AG04450 (cell line): ENCODE measurements at regions not wholly inside any gene's neighbourhood (a gene's known extent, or its start where the extent isn't known, plus 50 kb on each side); places are given as distances from the start of the nearest gene placed in this dataset.
"Not testable (repeated sequence)": the region's sequence is repeated elsewhere in the genome, so short reads cannot be mapped to it uniquely, and the experiment has no call there.

Experiments
- CTCF ChIA-PET: fragments of 300-600, 350-600 bp; formaldehyde crosslinking; extraction: SDS; loops from one replicate; lab custom pipeline; 2022; ENCODE audit warnings: antibody characterized with exemption, inconsistent platforms; lab: Charles Lee
- POLR2A ChIA-PET: fragments of 350-600 bp; formaldehyde crosslinking; extraction: SDS; loops from one replicate; lab custom pipeline; 2021; ENCODE audit warnings: antibody characterized with exemption, inconsistent platforms; lab: Yijun Ruan, JAX
- DNase-seq: peaks from one replicate; pipeline ENCODE4 v3.0.0-alpha.2; 2011; ENCODE audit warnings: low read depth, low spot score
- H3K27ac ChIP-seq: one replicate; pipeline ENCODE4 v1.5.1; 2012; ENCODE audit warnings: low read depth, low read length, control low read depth
- H3K27me3 ChIP-seq: one replicate; pipeline ENCODE4 v1.6.0; 2012; ENCODE audit warnings: low read length; ENCODE audit not compliant: control insufficient read depth, insufficient read depth
- H3K4me3 ChIP-seq: 2 replicates; pipeline ENCODE4 v1.5.1; 2011; ENCODE audit warnings: mild to moderate bottlenecking, low read depth, low read length, control low read depth
- H3K9me3 ChIP-seq: 2 replicates; pipeline ENCODE4 v1.5.1; 2012; ENCODE audit warnings: low read length; ENCODE audit not compliant: control insufficient read depth, insufficient read depth
- TF ChIP-seq, protein P1 (sequence below): IDR thresholded peaks from 2 replicates; pipeline ENCODE4 v1.5.1; 2011; ENCODE audit warnings: low read depth, low read length, control low read depth, inconsistent platforms

DNA sequence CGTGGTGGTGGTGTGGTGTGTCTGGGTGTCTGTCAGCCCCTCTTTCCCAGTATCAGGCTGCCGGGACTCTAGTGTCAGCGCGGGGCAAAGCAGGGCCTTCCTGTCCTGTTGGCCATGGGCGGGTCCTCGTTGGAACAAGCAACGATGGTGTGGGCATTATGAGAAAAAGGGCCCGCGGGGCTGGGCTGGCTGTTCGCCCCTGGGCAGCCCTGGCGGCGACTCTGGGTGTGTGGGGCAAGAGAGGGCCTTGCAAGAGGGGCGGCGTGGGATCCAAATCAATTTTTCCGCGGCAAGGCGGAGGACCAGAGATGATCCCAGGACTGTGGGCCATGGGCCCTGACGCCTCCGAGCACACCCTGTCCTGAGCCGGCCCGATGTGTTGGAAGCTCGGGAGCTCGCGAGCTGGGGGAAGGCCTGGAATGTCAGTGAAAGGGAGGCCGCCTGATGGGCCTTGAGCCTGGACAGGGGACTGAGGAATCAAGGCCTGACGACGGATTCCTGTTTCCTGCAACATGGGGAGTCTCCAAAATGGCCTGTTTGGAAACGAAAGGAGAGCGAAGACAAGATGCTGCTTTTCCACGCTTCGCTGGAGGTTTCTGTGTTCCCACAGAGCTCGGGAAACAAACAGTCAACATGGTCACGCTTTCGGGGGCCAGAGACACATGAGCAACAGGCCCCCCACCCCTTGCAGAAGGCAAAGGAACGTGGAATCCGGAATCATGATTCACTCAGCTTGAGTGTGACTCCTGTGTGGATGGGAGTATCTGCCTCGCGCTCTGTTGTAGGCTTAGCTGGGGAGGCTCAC is 364.7 kb upstream of the DEFB115 start:
- CTCF ChIA-PET: no interaction called here
- H3K9me3 ChIP-seq: peaks cover 20% of the 10 kb centered on the region; the same call in 1 of the 2 replicates
- POLR2A ChIA-PET: no interaction called here
- peaks cover 2% of the 10 kb centered on the region for H3K27me3 ChIP-seq
- TF ChIP-seq, protein P1, sequence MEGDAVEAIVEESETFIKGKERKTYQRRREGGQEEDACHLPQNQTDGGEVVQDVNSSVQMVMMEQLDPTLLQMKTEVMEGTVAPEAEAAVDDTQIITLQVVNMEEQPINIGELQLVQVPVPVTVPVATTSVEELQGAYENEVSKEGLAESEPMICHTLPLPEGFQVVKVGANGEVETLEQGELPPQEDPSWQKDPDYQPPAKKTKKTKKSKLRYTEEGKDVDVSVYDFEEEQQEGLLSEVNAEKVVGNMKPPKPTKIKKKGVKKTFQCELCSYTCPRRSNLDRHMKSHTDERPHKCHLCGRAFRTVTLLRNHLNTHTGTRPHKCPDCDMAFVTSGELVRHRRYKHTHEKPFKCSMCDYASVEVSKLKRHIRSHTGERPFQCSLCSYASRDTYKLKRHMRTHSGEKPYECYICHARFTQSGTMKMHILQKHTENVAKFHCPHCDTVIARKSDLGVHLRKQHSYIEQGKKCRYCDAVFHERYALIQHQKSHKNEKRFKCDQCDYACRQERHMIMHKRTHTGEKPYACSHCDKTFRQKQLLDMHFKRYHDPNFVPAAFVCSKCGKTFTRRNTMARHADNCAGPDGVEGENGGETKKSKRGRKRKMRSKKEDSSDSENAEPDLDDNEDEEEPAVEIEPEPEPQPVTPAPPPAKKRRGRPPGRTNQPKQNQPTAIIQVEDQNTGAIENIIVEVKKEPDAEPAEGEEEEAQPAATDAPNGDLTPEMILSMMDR: no peak
- H3K4me3 ChIP-seq: no peak overlapping the region
- no peak for DNase-seq
- no peak overlapping the region for H3K27ac ChIP-seq

DNA sequence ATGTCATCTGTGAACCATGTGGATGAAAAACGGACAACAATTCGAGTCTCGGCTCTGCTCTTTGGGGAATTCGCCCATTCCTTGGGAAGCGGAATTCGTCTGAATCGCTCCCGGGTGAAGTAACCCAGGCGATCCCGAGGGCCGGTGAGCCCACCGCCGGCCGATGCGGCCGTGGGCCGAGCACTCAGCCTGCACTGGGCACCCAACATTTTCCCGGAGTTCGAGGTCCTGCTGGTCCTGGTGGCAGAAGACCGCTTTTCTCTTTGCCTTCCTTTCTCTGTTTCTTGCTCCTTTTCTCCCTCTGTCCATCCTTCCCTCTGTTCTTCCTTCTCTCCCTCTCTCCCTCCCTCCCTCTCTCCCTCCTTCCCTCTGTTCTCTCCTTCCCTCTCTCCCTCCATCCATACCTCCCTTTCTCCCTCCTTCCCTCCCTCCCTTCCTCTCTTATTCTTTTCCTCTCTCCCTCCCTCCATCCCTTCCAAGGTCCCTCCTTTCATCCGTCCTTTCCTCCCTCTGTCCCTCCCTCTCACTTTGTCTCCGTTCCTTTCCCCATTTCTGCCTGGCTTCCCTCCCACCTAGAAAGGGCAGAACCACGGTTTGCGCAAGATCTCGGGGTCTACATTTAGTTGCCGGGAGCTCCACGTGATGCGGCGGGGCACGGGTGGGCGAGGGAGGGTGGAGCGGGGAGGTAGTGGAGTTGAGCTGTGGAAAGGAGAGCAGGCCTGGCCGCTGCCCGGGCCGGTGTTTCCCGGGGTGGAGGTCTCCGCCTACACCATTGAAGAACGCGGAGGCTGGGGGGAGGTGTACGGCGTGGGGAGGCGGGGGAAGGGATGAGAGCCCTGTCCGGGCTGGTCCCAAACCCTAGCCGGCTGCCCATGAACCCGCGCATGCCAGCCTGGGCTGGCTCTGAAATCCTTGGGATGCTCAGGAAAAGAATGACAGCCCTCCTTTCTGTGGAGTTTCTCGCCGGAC is 363.8 kb upstream of the DEFB115 start:
- H3K27me3 ChIP-seq, POLR2A ChIA-PET, CTCF ChIA-PET, H3K4me3 ChIP-seq, H3K27ac ChIP-seq, DNase-seq: not testable (repeated sequence)
- H3K9me3 ChIP-seq: peaks cover 20% of the 10 kb centered on the region; the same call in 1 of the 2 replicates

DNA sequence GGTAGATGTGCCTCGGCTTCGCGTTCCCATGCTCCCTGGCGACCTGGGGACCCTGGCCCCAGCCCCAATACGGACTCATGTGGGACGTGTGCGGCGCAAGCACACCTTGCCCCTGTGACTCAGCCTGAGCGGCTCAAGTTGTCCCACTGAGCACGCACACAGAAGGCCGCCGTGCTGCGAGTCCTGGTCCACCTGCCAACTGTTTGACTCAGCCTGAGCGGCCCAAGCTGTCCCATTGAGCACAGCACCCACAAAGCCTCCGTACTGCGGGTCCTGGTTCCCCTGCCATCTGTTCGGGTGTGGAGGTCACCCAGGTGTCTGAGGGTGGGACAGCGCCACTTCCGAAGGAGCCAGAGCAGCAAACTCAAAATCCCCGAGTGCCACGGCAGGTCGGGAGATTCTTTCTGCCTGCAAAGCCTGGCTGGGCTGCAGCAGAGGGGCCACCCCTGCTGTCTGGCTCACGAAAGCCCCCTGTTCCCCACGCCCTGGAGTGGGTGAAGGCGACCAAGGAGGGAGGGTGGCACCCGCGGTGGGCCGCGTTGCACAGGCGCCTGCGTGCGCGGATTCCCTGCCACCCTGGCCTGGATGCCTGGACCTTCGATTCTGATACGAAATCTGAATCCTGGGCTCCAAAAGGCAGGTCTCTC is 362.6 kb upstream of the DEFB115 start:
- POLR2A ChIA-PET, CTCF ChIA-PET: not testable (repeated sequence)

DNA sequence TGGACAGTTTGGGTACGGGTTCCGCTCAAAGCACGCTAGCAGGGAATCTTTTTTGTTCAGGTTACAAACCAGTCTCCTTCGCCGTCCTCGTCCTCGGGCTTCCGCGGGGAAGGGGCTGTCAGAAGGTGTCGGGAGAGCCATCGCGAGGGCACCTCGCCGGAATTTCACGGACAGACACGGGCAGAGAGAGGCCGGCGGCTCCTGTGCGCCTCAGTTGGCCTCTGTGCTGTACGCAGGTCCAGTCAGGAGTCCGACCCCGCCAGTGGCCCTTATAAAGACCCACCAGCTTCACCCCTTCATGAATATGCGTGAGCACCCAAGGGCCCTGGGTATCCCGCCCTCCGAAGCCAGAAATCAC is 362.1 kb upstream of the DEFB115 start:
- POLR2A ChIA-PET, DNase-seq, H3K27me3 ChIP-seq, H3K4me3 ChIP-seq, CTCF ChIA-PET, H3K27ac ChIP-seq: not testable (repeated sequence)
- peaks cover 36% of the 10 kb centered on the region; the same call in 1 of the 2 replicates for H3K9me3 ChIP-seq

More for the DNA sequence above, 362.6 kb upstream of the DEFB115 start:
- not testable (repeated sequence) for H3K27me3 ChIP-seq, H3K27ac ChIP-seq, H3K4me3 ChIP-seq, DNase-seq
- peaks cover 31% of the 10 kb centered on the region; the same call in 1 of the 2 replicates for H3K9me3 ChIP-seq

DNA sequence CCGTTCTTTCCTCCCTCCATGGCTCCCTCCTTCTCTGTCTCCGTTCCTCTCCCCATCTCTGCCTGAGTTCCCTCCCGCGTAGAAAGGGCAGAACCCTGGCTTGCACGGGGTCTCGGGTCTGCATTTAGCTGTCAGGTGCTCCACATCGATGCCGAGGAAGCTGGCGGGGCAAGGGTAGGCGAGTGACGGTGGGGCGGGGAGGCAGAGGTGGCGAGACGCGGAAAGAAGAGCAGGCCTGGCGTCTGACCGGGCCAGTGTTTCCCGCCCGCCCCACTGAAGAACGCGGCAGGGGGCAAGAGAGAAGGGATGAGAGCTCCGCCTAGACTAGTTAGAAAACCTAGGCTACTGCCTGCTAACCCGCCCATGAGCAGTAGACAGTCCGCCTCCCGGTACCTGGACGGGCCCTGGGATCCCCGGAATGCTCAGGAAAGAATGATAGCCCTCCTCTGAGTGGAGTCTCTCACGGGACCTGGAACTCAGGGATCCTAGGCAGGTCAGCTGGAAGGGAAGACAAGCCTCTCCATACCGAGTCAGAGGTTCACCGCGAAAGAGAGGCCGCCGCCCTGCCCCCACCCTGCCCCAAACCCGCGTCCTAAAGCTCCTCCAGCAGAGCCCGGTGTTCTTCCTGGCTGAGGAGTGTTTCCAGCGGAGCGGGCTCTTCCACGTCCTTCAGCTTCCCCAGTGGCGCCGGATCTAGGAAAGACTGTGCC is 357.9 kb upstream of the DEFB115 start:
- CTCF ChIA-PET, H3K27me3 ChIP-seq, H3K27ac ChIP-seq, DNase-seq, POLR2A ChIA-PET, H3K4me3 ChIP-seq: not testable (repeated sequence)
- H3K9me3 ChIP-seq: peaks cover 29% of the 10 kb centered on the region; the same call in 1 of the 2 replicates

DNA sequence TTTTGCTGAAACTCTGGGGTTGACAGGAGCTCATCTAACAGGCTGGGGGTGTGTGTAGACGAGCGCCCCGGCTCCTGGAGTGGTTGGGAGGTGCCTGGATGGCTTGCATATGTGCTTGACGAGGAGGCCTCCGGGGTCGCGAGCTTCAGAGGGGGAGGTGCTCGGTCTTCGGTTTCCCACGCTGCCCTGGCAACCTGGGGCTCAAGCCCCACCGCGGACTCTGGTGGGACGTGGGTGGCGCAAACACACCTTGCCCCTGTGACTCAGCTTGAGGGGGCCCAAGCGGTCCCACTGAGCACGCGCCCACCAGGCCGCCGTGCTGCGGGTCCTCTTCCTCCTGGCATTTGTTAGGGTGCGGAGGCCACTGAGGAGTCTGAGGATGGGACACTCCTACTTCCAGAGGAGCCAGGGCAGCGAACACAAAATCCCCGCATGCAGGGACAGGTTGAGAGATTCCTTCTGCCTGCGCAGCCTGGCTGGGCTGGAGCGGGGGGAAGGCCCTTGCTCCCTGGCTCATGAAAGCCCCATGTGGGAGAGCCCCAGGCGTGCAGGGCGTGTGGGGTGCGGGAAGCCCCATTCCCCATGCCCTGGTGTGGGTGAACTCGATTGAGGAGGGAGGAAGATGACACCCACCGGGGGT is 357.3 kb upstream of the DEFB115 start:
- DNase-seq, H3K4me3 ChIP-seq, H3K27ac ChIP-seq, H3K27me3 ChIP-seq, CTCF ChIA-PET, POLR2A ChIA-PET: not testable (repeated sequence)
- H3K9me3 ChIP-seq: peaks cover 26% of the 10 kb centered on the region; the same call in 1 of the 2 replicates

DNA sequence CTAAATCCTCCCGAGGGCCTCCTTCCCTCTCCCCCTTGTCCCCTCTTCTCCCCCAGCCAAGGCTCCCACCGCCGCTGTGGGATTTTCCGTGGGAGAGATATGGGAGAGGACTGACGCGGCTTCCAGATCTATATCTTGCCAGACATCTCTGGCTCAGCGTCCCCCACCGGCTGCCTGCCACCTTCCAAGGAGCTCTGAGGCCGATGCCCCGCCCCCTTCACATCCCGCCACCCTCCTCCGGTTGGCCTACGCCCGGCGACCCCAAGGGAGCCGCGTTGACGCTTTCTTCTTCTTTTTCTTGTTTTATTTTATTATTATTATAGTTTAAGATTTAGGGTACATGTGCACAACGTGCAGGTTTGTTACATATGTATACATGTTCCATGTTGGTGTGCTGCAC is 352.2 kb upstream of the DEFB115 start:
- H3K27me3 ChIP-seq, POLR2A ChIA-PET, H3K4me3 ChIP-seq, CTCF ChIA-PET, DNase-seq, H3K27ac ChIP-seq: not testable (repeated sequence)
- H3K9me3 ChIP-seq: peaks cover 32% of the 10 kb centered on the region
